ENCODE measurements at regions not wholly inside any gene's neighbourhood (a gene's known extent, or its start where the extent isn't known, plus 50 kb on each side); places are given as distances from the start of the nearest gene placed in this dataset.

GRCh38 chr1:81563632-81564031, 237.1 kb upstream of the ADGRL2 start:
- H3K4me1 Mint-ChIP-seq = no peaks in the 10 kb centered on the region

DNA sequence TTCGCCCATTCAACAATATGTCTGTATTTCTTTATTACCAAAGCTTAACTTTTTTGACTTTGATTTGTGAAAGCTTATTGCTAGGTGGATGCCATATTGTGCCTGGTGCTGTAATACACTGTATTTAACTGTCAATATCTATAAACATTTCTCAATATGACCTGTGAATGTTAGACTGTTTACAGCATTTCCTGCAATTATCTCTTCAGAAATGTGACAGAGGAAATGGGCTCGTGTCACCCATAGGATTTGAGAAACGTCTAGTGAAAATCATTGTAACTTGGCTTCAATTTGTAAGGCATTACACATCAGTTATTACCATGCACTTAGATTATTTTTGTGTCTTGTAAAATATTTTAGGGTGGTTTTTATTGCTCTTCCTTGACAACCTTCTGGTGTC, 237.8 kb upstream of the ADGRL2 start:
- Mint-ChIP-seq H3K36me3 (no peaks in the 10 kb centered on the region), H3K4me1 (no peaks in the 10 kb centered on the region), H3K9me3 (ENCODE audit: low read depth) (peaks cover 2% of the 10 kb centered on the region), H3K4me3 (no peak overlapping the region), H3K27ac (no peak overlapping the region), H3K27me3 (no peaks in the 10 kb centered on the region)
- DNase-seq (no peak), ATAC-seq (no peak)
- CTCF ChIA-PET = no interaction called here

More at GRCh38 chr1:81563632-81564031, 237.1 kb upstream of the ADGRL2 start:
- Mint-ChIP-seq H3K9me3 (ENCODE audit: low read depth) (peaks cover 2% of the 10 kb centered on the region), H3K27me3 (no peaks in the 10 kb centered on the region), H3K27ac (no peak overlapping the region), H3K36me3 (no peaks in the 10 kb centered on the region), H3K4me3 (no peak overlapping the region)
- CTCF ChIA-PET = no interaction called here
- no peak for ATAC-seq
- no peak for DNase-seq

DNA sequence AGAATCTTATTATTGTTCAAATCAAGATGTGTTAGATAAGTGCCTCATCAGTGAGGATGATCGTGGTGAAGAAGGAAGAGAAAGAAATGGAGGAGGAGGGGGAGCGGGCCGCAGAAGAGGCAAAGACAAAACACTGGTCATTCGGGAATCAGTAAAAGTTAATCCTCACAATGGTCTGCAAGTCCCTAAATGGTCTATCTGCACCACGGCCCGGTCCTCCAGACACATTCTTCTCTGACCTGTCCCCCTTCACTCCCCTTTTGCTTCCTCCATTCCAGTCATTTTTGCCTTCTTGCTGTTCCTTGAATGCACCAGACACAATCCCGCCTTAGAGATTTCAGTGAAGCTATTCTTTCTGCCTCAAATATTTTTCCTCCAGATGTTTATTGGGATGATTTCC, 240.1 kb upstream of the ADGRL2 start:
- H3K4me1 Mint-ChIP-seq = no peaks in the 10 kb centered on the region
- ATAC-seq (no peak), DNase-seq (no peak)
- peaks cover 5% of the 10 kb centered on the region for H3K9me3 Mint-ChIP-seq (ENCODE audit: low read depth)
- H3K27ac Mint-ChIP-seq = no peak overlapping the region
- no peaks in the 10 kb centered on the region for H3K27me3 Mint-ChIP-seq
- H3K36me3 Mint-ChIP-seq = no peaks in the 10 kb centered on the region
- CTCF ChIA-PET = no interaction called here
- H3K4me3 Mint-ChIP-seq = no peak overlapping the region

GRCh38 chr1:81559662-81560350, 240.9 kb upstream of the ADGRL2 start:
- DNase-seq (no peak), ATAC-seq (no peak)
- no peaks in the 10 kb centered on the region for H3K36me3 Mint-ChIP-seq
- no peak overlapping the region for H3K27ac Mint-ChIP-seq
- H3K4me1 Mint-ChIP-seq = no peaks in the 10 kb centered on the region
- H3K9me3 Mint-ChIP-seq (ENCODE audit: low read depth) = peaks cover 5% of the 10 kb centered on the region
- CTCF ChIA-PET = no interaction called here
- H3K27me3 Mint-ChIP-seq = no peaks in the 10 kb centered on the region
- H3K4me3 Mint-ChIP-seq = no peak overlapping the region

- DNase-seq (no peak), ATAC-seq (no peak)
- Mint-ChIP-seq H3K4me3 (no peak overlapping the region), H3K36me3 (no peaks in the 10 kb centered on the region), H3K27ac (no peak overlapping the region), H3K9me3 (ENCODE audit: low read depth) (peaks cover 3% of the 10 kb centered on the region), H3K27me3 (no peaks in the 10 kb centered on the region), H3K4me1 (no peaks in the 10 kb centered on the region)
- CTCF ChIA-PET = interaction anchor here (0.6 kb wide), 1 partner anchor 913 kb away, joined by 3 read pairs; no protein-coding TSS in a partner anchor
Observed at GRCh38 chr1:81558291-81559076, 242.2 kb upstream of the ADGRL2 start.

DNA sequence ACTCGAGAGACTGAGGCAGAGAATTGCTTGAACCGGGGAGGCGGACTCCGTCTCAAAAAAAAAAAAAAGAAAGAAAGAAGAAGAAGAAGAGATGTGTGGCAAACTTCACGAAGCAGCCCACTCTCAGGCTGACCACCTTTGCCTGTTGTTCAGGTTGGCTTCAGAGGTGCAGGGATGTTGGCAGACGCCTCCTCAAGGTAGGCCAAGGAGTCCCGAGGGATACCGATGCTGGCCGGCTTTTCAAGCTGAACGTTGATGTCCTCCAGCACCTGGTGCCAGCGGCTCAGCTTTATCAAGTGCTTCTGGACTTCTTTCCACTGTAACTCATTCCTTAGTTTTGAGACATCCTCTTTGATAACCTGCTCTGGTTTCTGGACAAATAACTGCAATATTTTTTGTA, 243.8 kb upstream of the ADGRL2 start:
- Mint-ChIP-seq H3K9me3 (ENCODE audit: low read depth) (peaks cover 3% of the 10 kb centered on the region), H3K36me3 (no peaks in the 10 kb centered on the region), H3K4me1 (no peaks in the 10 kb centered on the region), H3K4me3 (no peak overlapping the region), H3K27me3 (no peaks in the 10 kb centered on the region), H3K27ac (no peak overlapping the region)
- CTCF ChIA-PET = no interaction called here
- no peak for DNase-seq
- ATAC-seq = no peak

GRCh38 chr1:81554534-81554933, 246.2 kb upstream of the ADGRL2 start:
- ATAC-seq (no peak), DNase-seq (no peak)
- CTCF ChIA-PET = no interaction called here
- Mint-ChIP-seq H3K9me3 (ENCODE audit: low read depth) (peaks cover 3% of the 10 kb centered on the region), H3K4me1 (no peaks in the 10 kb centered on the region), H3K27me3 (no peaks in the 10 kb centered on the region), H3K4me3 (no peak overlapping the region), H3K27ac (no peak overlapping the region), H3K36me3 (no peaks in the 10 kb centered on the region)

DNA sequence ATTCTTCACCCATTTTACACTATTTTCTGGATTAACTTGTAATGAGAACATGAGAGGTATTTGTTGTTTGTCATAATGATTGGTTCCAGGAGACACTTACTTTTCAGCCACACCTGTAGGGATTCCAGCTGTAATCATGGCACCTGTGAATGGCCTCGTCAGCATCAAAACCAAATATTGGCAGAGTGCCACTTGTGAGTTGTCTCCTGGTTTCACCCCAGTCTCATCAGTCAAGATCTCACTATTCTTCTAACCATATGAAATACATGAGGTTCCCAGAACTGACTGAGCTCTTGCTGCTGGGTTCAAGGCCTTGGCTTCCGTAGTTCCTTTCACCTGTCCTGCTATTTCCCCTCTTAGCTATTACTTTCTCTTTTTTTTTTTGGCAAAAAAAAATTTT, 246.6 kb upstream of the ADGRL2 start:
- no peak for ATAC-seq
- Mint-ChIP-seq H3K27me3 (no peaks in the 10 kb centered on the region), H3K9me3 (ENCODE audit: low read depth) (peaks cover 3% of the 10 kb centered on the region), H3K27ac (no peak overlapping the region), H3K36me3 (no peaks in the 10 kb centered on the region), H3K4me1 (peaks cover 2% of the 10 kb centered on the region), H3K4me3 (no peak overlapping the region)
- CTCF ChIA-PET = no interaction called here
- no peak for DNase-seq

- ATAC-seq (no peak), DNase-seq (no peak)
- Mint-ChIP-seq H3K4me1 (peaks cover 4% of the 10 kb centered on the region), H3K27ac (no peak overlapping the region), H3K36me3 (no peaks in the 10 kb centered on the region), H3K27me3 (no peaks in the 10 kb centered on the region), H3K9me3 (ENCODE audit: low read depth) (peaks cover 3% of the 10 kb centered on the region), H3K4me3 (no peak overlapping the region)
- CTCF ChIA-PET = interaction anchor here (0.5 kb wide), 1 partner anchor 404 kb away, joined by 3 read pairs; no protein-coding TSS in a partner anchor
Observed at GRCh38 chr1:81553503-81553902, 247.2 kb upstream of the ADGRL2 start.

DNA sequence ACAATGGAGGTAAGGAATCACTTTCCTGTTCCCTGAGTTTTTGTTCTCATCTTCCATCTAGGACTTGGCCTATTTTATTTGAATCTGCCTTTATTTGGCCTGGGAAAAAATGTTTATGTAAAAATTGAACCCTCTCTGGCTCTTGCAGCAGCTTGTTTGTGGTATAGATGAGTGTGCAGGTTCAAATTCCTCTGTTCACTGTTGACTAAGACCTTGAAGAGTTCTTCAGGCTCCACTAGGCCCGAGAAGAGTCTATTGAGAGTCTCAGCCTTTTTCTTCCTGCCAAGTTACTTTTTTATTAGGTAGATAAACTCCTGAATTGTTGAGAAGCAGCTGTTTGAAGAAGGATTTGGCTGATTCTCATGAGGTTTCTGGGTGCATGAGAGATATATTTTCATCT, 248.8 kb upstream of the ADGRL2 start:
- no peaks in the 10 kb centered on the region for H3K36me3 Mint-ChIP-seq

GRCh38 chr1:81550753-81551152, 250.0 kb upstream of the ADGRL2 start:
- Mint-ChIP-seq H3K36me3 (no peaks in the 10 kb centered on the region), H3K4me3 (no peak overlapping the region), H3K27ac (no peak overlapping the region), H3K9me3 (ENCODE audit: low read depth) (peaks cover under 1% of the 10 kb centered on the region), H3K27me3 (no peaks in the 10 kb centered on the region), H3K4me1 (peaks cover 4% of the 10 kb centered on the region)
- ATAC-seq = no peak
- no peak for DNase-seq
- CTCF ChIA-PET = no interaction called here

More for the DNA sequence above, 248.8 kb upstream of the ADGRL2 start:
- no peaks in the 10 kb centered on the region for H3K27me3 Mint-ChIP-seq
- H3K27ac Mint-ChIP-seq = no peak overlapping the region
- ATAC-seq = no peak
- peaks cover 3% of the 10 kb centered on the region for H3K9me3 Mint-ChIP-seq (ENCODE audit: low read depth)
- CTCF ChIA-PET = no interaction called here
- DNase-seq = no peak
- no peak overlapping the region for H3K4me3 Mint-ChIP-seq
- peaks cover 4% of the 10 kb centered on the region for H3K4me1 Mint-ChIP-seq

- no peak overlapping the region for H3K27ac Mint-ChIP-seq
- ATAC-seq (no peak), DNase-seq (no peak)
- CTCF ChIA-PET = no interaction called here
- H3K27me3 Mint-ChIP-seq = no peaks in the 10 kb centered on the region
- no peaks in the 10 kb centered on the region for H3K9me3 Mint-ChIP-seq (ENCODE audit: low read depth)
- peaks cover 4% of the 10 kb centered on the region for H3K4me1 Mint-ChIP-seq
- H3K36me3 Mint-ChIP-seq = no peaks in the 10 kb centered on the region
- no peak overlapping the region for H3K4me3 Mint-ChIP-seq
Observed at GRCh38 chr1:81549588-81550127, 251.1 kb upstream of the ADGRL2 start.

GRCh38 chr1:81548918-81549587, 251.7 kb upstream of the ADGRL2 start:
- CTCF ChIA-PET = no interaction called here
- H3K27ac Mint-ChIP-seq = no peak overlapping the region
- H3K4me1 Mint-ChIP-seq = peaks cover 4% of the 10 kb centered on the region
- H3K27me3 Mint-ChIP-seq = no peaks in the 10 kb centered on the region
- H3K4me3 Mint-ChIP-seq = no peak overlapping the region
- no peaks in the 10 kb centered on the region for H3K36me3 Mint-ChIP-seq
- DNase-seq (no peak), ATAC-seq (no peak)
- no peaks in the 10 kb centered on the region for H3K9me3 Mint-ChIP-seq (ENCODE audit: low read depth)

DNA sequence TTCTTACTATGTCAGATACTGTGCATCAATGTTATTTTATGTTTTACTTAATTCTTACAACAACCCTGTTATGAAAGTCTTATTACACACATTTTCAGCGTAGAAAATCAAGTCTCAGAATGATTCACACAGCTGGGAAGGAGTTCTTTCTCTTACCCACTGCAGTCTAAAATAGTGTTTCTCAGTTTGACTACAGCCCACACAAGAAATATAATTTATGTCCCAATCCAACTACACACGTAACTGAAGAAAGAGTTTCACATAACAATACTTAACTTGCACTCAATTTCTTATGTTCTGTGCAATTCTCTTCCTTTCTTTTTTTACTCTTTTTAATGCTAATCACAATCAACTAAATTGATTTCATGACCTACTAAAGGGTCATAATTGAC, 252.8 kb upstream of the ADGRL2 start:
- ATAC-seq (no peak), DNase-seq (no peak)
- H3K4me1 Mint-ChIP-seq = peaks cover 4% of the 10 kb centered on the region
- H3K4me3 Mint-ChIP-seq = no peak overlapping the region
- no peak overlapping the region for H3K27ac Mint-ChIP-seq
- H3K27me3 Mint-ChIP-seq = no peaks in the 10 kb centered on the region
- CTCF ChIA-PET = no interaction called here
- no peaks in the 10 kb centered on the region for H3K9me3 Mint-ChIP-seq (ENCODE audit: low read depth)
- no peaks in the 10 kb centered on the region for H3K36me3 Mint-ChIP-seq

Data from activated CD8-positive, alpha-beta memory T cell treated with anti-CD3 and anti-CD28 coated beads, Interleukin-2, amount 10 ng/mL, durations not matched to agents 7 days and 5 days (primary cell).